ENCODE measurements at regions not wholly inside any gene's neighbourhood (a gene's known extent, or its start where the extent isn't known, plus 50 kb on each side); places are given as distances from the start of the nearest gene placed in this dataset.

DNA sequence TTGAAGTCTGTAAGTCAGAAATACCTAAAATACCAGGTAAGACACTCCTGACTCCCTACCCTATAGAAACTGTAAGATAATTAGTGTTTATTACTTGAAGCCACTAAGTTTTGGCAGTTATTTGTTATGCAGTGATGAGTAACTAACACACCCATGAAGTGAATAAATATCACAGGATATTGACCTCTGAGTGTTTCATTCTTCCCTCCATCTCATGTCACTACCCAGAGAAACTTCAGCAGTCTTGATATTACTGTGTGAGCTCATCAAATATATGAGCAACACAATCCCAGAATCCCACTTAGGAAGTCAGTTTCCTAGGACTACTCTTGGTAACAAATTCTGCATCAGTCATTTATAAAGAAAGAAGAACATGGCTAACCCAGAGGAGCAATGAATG is 529.7 kb downstream of the FBXO15 start:
- Histone ChIP-seq H3K4me1 (ENCODE audit: control insufficient read depth, extremely low read depth, insufficient read depth, low read length) (peaks cover 5% of the 10 kb centered on the region), H3K36me3 (ENCODE audit: control insufficient read depth, insufficient read depth, low read length) (no peaks in the 10 kb centered on the region), H2AFZ (ENCODE audit: low read length) (no peak overlapping the region), H3K27me3 (ENCODE audit: control insufficient read depth, insufficient read depth, low read length) (no peaks in the 10 kb centered on the region), H3K9ac (ENCODE audit: insufficient read depth, low read length) (no peak overlapping the region), H3K9me3 (ENCODE audit: control insufficient read depth, insufficient read depth, low read depth, low read length) (no peaks in the 10 kb centered on the region), H3K79me2 (ENCODE audit: control insufficient read depth, insufficient read depth, low read length) (no peaks in the 10 kb centered on the region), H3K4me3 (replicated peaks in 1 of 4; ENCODE audit: control extremely low read depth in 1 of 4, insufficient read depth in 1 of 4, low read depth in 3 of 4, low read length in 4 of 4) (no peak overlapping the region), H4K20me1 (ENCODE audit: control insufficient read depth, extremely low read depth, insufficient read depth, low read length) (no peaks in the 10 kb centered on the region), H3K4me2 (ENCODE audit: extremely low read depth, insufficient read depth, low read length) (no peak overlapping the region), H3K27ac (ENCODE audit: insufficient read depth, low read length) (no peak overlapping the region)
- DNase-seq (ENCODE audit: low read depth in 2 of 2), result no peak
- TF ChIP-seq EZH2 (IDR thresholded peaks at IDR 0.05; ENCODE audit: low read length, missing control alignments), result no peak
- TF ChIP-seq, protein P1, sequence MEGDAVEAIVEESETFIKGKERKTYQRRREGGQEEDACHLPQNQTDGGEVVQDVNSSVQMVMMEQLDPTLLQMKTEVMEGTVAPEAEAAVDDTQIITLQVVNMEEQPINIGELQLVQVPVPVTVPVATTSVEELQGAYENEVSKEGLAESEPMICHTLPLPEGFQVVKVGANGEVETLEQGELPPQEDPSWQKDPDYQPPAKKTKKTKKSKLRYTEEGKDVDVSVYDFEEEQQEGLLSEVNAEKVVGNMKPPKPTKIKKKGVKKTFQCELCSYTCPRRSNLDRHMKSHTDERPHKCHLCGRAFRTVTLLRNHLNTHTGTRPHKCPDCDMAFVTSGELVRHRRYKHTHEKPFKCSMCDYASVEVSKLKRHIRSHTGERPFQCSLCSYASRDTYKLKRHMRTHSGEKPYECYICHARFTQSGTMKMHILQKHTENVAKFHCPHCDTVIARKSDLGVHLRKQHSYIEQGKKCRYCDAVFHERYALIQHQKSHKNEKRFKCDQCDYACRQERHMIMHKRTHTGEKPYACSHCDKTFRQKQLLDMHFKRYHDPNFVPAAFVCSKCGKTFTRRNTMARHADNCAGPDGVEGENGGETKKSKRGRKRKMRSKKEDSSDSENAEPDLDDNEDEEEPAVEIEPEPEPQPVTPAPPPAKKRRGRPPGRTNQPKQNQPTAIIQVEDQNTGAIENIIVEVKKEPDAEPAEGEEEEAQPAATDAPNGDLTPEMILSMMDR (conservative IDR thresholded peaks at IDR 0.05 in 1 of 2, IDR thresholded peaks at IDR 0.05 in 1 of 2; ENCODE audit: low read depth in 1 of 2, low read length in 2 of 2), result no peak

GRCh38 chr18:73615506-73615905 is 532.1 kb downstream of the FBXO15 start:
- DNase-seq (ENCODE audit: low read depth in 2 of 2), result peak in 1 of 2 donors; percentile 31
- no peak overlapping the region for H3K9ac ChIP-seq (ENCODE audit: insufficient read depth, low read length)
- H3K4me3 ChIP-seq (replicated peaks in 1 of 4; ENCODE audit: control extremely low read depth in 1 of 4, insufficient read depth in 1 of 4, low read depth in 3 of 4, low read length in 4 of 4), result no peak overlapping the region
- H3K4me1 ChIP-seq (ENCODE audit: control insufficient read depth, extremely low read depth, insufficient read depth, low read length), result peaks cover 5% of the 10 kb centered on the region
- H2AFZ ChIP-seq (ENCODE audit: low read length), result no peak overlapping the region
- H3K27ac ChIP-seq (ENCODE audit: insufficient read depth, low read length), result no peak overlapping the region
- TF ChIP-seq, protein P1 (conservative IDR thresholded peaks at IDR 0.05 in 1 of 2, IDR thresholded peaks at IDR 0.05 in 1 of 2; ENCODE audit: low read depth in 1 of 2, low read length in 2 of 2), result no peak
- TF ChIP-seq EZH2 (IDR thresholded peaks at IDR 0.05; ENCODE audit: low read length, missing control alignments), result no peak
- H3K27me3 ChIP-seq (ENCODE audit: control insufficient read depth, insufficient read depth, low read length), result no peaks in the 10 kb centered on the region
- H3K9me3 ChIP-seq (ENCODE audit: control insufficient read depth, insufficient read depth, low read depth, low read length), result no peaks in the 10 kb centered on the region
- no peaks in the 10 kb centered on the region for H3K36me3 ChIP-seq (ENCODE audit: control insufficient read depth, insufficient read depth, low read length)
- H4K20me1 ChIP-seq (ENCODE audit: control insufficient read depth, extremely low read depth, insufficient read depth, low read length), result no peaks in the 10 kb centered on the region
- H3K4me2 ChIP-seq (ENCODE audit: extremely low read depth, insufficient read depth, low read length), result no peak overlapping the region
- H3K79me2 ChIP-seq (ENCODE audit: control insufficient read depth, insufficient read depth, low read length), result no peaks in the 10 kb centered on the region

GRCh38 chr18:73614812-73615211 is 532.8 kb downstream of the FBXO15 start:
- Histone ChIP-seq H4K20me1 (ENCODE audit: control insufficient read depth, extremely low read depth, insufficient read depth, low read length) (no peaks in the 10 kb centered on the region), H3K36me3 (ENCODE audit: control insufficient read depth, insufficient read depth, low read length) (no peaks in the 10 kb centered on the region), H2AFZ (ENCODE audit: low read length) (no peak overlapping the region), H3K4me3 (replicated peaks in 1 of 4; ENCODE audit: control extremely low read depth in 1 of 4, insufficient read depth in 1 of 4, low read depth in 3 of 4, low read length in 4 of 4) (no peak overlapping the region), H3K27ac (ENCODE audit: insufficient read depth, low read length) (no peak overlapping the region), H3K27me3 (ENCODE audit: control insufficient read depth, insufficient read depth, low read length) (no peaks in the 10 kb centered on the region), H3K79me2 (ENCODE audit: control insufficient read depth, insufficient read depth, low read length) (no peaks in the 10 kb centered on the region), H3K4me1 (ENCODE audit: control insufficient read depth, extremely low read depth, insufficient read depth, low read length) (peaks cover 5% of the 10 kb centered on the region), H3K9me3 (ENCODE audit: control insufficient read depth, insufficient read depth, low read depth, low read length) (no peaks in the 10 kb centered on the region), H3K9ac (ENCODE audit: insufficient read depth, low read length) (no peak overlapping the region), H3K4me2 (ENCODE audit: extremely low read depth, insufficient read depth, low read length) (peak overlapping the region; percentile 40)
- DNase-seq (ENCODE audit: low read depth in 2 of 2), result peak; percentile 34 to 99
- TF ChIP-seq, protein P1 (conservative IDR thresholded peaks at IDR 0.05 in 1 of 2, IDR thresholded peaks at IDR 0.05 in 1 of 2; ENCODE audit: low read depth in 1 of 2, low read length in 2 of 2), result no peak
- no peak for TF ChIP-seq EZH2 (IDR thresholded peaks at IDR 0.05; ENCODE audit: low read length, missing control alignments)

All from fibroblast of lung (primary cell).